ENCODE measurements at regions not wholly inside any gene's neighbourhood (a gene's known extent, or its start where the extent isn't known, plus 50 kb on each side); places are given as distances from the start of the nearest gene placed in this dataset.
"Not testable (repeated sequence)": the region's sequence is repeated elsewhere in the genome, so short reads cannot be mapped to it uniquely, and the experiment has no call there.

- Mint-ChIP-seq H3K27ac (peak overlapping the region in 1 of 6 donors; percentile 60), H3K27me3 (peaks cover 0 to 19% (median 8%) of the 10 kb centered on the region in 3 donors), H3K4me3 (peak overlapping the region in 3 of 8 donors; percentile 34 to 85 (median 53)), H3K36me3 (peaks cover 0 to 8% of the 10 kb centered on the region in 2 donors), H3K9me3 (peaks cover 4 to 12% (median 10%) of the 10 kb centered on the region in 7 donors), H3K4me1 (peaks cover 0 to 9% (median 5%) of the 10 kb centered on the region in 3 donors)
- ATAC-seq (ENCODE audit: low read depth in 2 of 2) (no peak), DNase-seq (no peak)
Observed at GRCh38 chr19:37303591-37304171, 67.2 kb upstream of the ZNF527 start.

- ATAC-seq (ENCODE audit: low read depth in 2 of 2) (no peak), DNase-seq (no peak)
- H3K27me3 Mint-ChIP-seq, result peaks cover 0 to 19% (median 8%) of the 10 kb centered on the region in 3 donors
- peak overlapping the region in 1 of 6 donors; percentile 60 for H3K27ac Mint-ChIP-seq
- peak overlapping the region in 4 of 8 donors; percentile 9 to 85 (median 65) for H3K4me3 Mint-ChIP-seq
- H3K36me3 Mint-ChIP-seq, result peaks cover 0 to 8% of the 10 kb centered on the region in 2 donors
- peaks cover 0 to 9% (median 5%) of the 10 kb centered on the region in 3 donors for H3K4me1 Mint-ChIP-seq
- H3K9me3 Mint-ChIP-seq, result peaks cover 4 to 12% (median 10%) of the 10 kb centered on the region in 7 donors
Observed at GRCh38 chr19:37304190-37304883, 66.6 kb upstream of the ZNF527 start.

- H3K36me3 Mint-ChIP-seq, result peaks cover 0 to 8% of the 10 kb centered on the region in 2 donors
- H3K4me3 Mint-ChIP-seq, result peak overlapping the region in 1 of 8 donors; percentile 47
- ATAC-seq (ENCODE audit: low read depth in 2 of 2) (no peak), DNase-seq (no peak)
- peaks cover 4 to 12% (median 10%) of the 10 kb centered on the region in 7 donors for H3K9me3 Mint-ChIP-seq
- peaks cover 0 to 19% (median 8%) of the 10 kb centered on the region in 3 donors for H3K27me3 Mint-ChIP-seq
- no peak overlapping the region for H3K27ac Mint-ChIP-seq
- H3K4me1 Mint-ChIP-seq, result peaks cover under 1 to 11% (median 5%) of the 10 kb centered on the region in 3 donors
Observed at GRCh38 chr19:37304884-37305255, 66.0 kb upstream of the ZNF527 start.

- peaks cover 4 to 12% (median 10%) of the 10 kb centered on the region in 7 donors for H3K9me3 Mint-ChIP-seq
- DNase-seq, result no peak
- ATAC-seq (ENCODE audit: low read depth in 2 of 2), result no peak
- H3K27ac Mint-ChIP-seq, result no peak overlapping the region
- H3K36me3 Mint-ChIP-seq, result peaks cover 0 to 8% of the 10 kb centered on the region in 2 donors
- peak overlapping the region in 1 of 8 donors; percentile 76 for H3K4me3 Mint-ChIP-seq
- H3K4me1 Mint-ChIP-seq, result peaks cover 5 to 14% (median 5%) of the 10 kb centered on the region in 3 donors
- H3K27me3 Mint-ChIP-seq, result peaks cover 2 to 19% (median 8%) of the 10 kb centered on the region in 3 donors
Observed at GRCh38 chr19:37306383-37306963, 64.4 kb upstream of the ZNF527 start.

GRCh38 chr19:37309834-37310575, 60.9 kb upstream of the ZNF527 start:
- peaks cover 8 to 15% (median 9%) of the 10 kb centered on the region in 7 donors for H3K9me3 Mint-ChIP-seq
- H3K27me3 Mint-ChIP-seq, result peaks cover 8 to 12% (median 9%) of the 10 kb centered on the region in 3 donors
- no peak overlapping the region for H3K27ac Mint-ChIP-seq
- H3K36me3 Mint-ChIP-seq, result peaks cover 0 to 16% of the 10 kb centered on the region in 2 donors
- no peak overlapping the region for H3K4me3 Mint-ChIP-seq
- no peak for DNase-seq
- peaks cover 10 to 20% (median 20%) of the 10 kb centered on the region in 3 donors for H3K4me1 Mint-ChIP-seq
- ATAC-seq (ENCODE audit: low read depth in 2 of 2), result peak; percentile 29 to 48

GRCh38 chr19:37312531-37313334, 58.2 kb upstream of the ZNF527 start:
- peak; percentile 43 for DNase-seq
- H3K27ac Mint-ChIP-seq, result peak overlapping the region; percentile 12 to 80 (median 62)
- H3K27me3 Mint-ChIP-seq, H3K36me3 Mint-ChIP-seq: not testable (repeated sequence)
- peaks cover 5 to 23% (median 6%) of the 10 kb centered on the region in 7 donors for H3K9me3 Mint-ChIP-seq
- peaks cover 10 to 30% (median 20%) of the 10 kb centered on the region in 3 donors for H3K4me1 Mint-ChIP-seq
- ATAC-seq (ENCODE audit: low read depth in 2 of 2), result peak; percentile 33 to 35
- H3K4me3 Mint-ChIP-seq, result peak overlapping the region; percentile 63 to 90 (median 82)

- Mint-ChIP-seq H3K9me3 (peaks cover 5 to 23% (median 6%) of the 10 kb centered on the region in 7 donors), H3K4me1 (peaks cover 10 to 33% (median 20%) of the 10 kb centered on the region in 3 donors), H3K27ac (peak overlapping the region in 5 of 6 donors; percentile 12 to 80 (median 58)), H3K4me3 (peak overlapping the region; percentile 63 to 90 (median 82)), H3K36me3 (peaks cover 0 to 8% of the 10 kb centered on the region in 2 donors), H3K27me3 (peaks cover 6 to 9% (median 8%) of the 10 kb centered on the region in 3 donors)
- DNase-seq (no peak), ATAC-seq (ENCODE audit: low read depth in 2 of 2) (no peak)
Observed at GRCh38 chr19:37313335-37313627, 57.6 kb upstream of the ZNF527 start.

- ATAC-seq (ENCODE audit: low read depth in 2 of 2), result peak; percentile 95 to 96
Observed at GRCh38 chr19:37317403-37318209, 53.3 kb upstream of the ZNF527 start.

GRCh38 chr19:37320988-37321387, 49.9 kb upstream of the ZNF527 start:
- ATAC-seq (ENCODE audit: low read depth in 2 of 2); H3K9me3 Mint-ChIP-seq; H3K36me3 Mint-ChIP-seq; DNase-seq; H3K27ac Mint-ChIP-seq; H3K27me3 Mint-ChIP-seq: not testable (repeated sequence)
- Mint-ChIP-seq H3K4me3 (peak overlapping the region in 1 of 8 donors; percentile 96), H3K4me1 (peaks cover 14 to 53% (median 39%) of the 10 kb centered on the region in 3 donors)

More at GRCh38 chr19:37317403-37318209, 53.3 kb upstream of the ZNF527 start:
- H3K9me3 Mint-ChIP-seq, result peaks cover 5 to 23% (median 6%) of the 10 kb centered on the region in 7 donors
- peaks cover 5 to 8% (median 6%) of the 10 kb centered on the region in 3 donors for H3K27me3 Mint-ChIP-seq
- peaks cover 5 to 8% of the 10 kb centered on the region in 2 donors for H3K36me3 Mint-ChIP-seq
- peaks cover 22 to 63% (median 49%) of the 10 kb centered on the region in 3 donors for H3K4me1 Mint-ChIP-seq
- peak overlapping the region; percentile 95 to 99 (median 98) for H3K4me3 Mint-ChIP-seq
- peak overlapping the region; percentile 96 to 99 (median 98) for H3K27ac Mint-ChIP-seq
- peak; percentile 95 for DNase-seq

Measured in naive B cell (primary cell).